K562 (cell line): ENCODE measurements at regions not wholly inside any gene's neighbourhood (a gene's known extent, or its start where the extent isn't known, plus 50 kb on each side); places are given as distances from the start of the nearest gene placed in this dataset.

Source experiments
- ATAC-seq: fragments of 200-7000 bp; cut with Tn5 transposase; 3 replicates; pipeline ENCODE4 v1.9.1; 2020; ENCODE audit warnings: moderate library complexity
- BruUV-seq: library from RNA; stranded (reverse); fragments of 400-500 nt; replicated peaks from 2 replicates; lab custom pipeline; 2021; lab: Mats Ljungman, UMichigan
- CTCF ChIA-PET: fragments of 300-600 bp; formaldehyde crosslinking; extraction: SDS; loops from one replicate; lab custom pipeline; 2021; ENCODE audit warnings: low intra/inter-chr PET ratio; lab: Yijun Ruan, JAX
- POLR2A ChIA-PET: fragments of 300-600, 350-650 bp; sonication (Branson Sonifier 250); formaldehyde crosslinking; extraction: SDS; loops from one replicate; lab custom pipeline; 2021; ENCODE audit warnings: antibody characterized with exemption, inconsistent platforms; lab: Yijun Ruan, JAX
- DNase-seq, 4 experiments: peaks; one replicate each; pipeline versions ENCODE4 v3.0.0 to v3.0.0-alpha.2; 2011 to 2018; ENCODE audit warnings: low spot score in 3 of 4, mixed read lengths in 3 of 4; ENCODE audit errors: extremely low read depth in 1 of 4
- FAIRE-seq: peaks from 2 replicates; lab custom pipeline; 2011; peaks lifted over from hg19 to GRCh38; lab: Jason Lieb, UNC
- H2AFZ ChIP-seq: 2 replicates; pipeline ENCODE4 v1.6.0; 2011; ENCODE audit warnings: low read depth, low read length, control low read depth, inconsistent platforms
- H3K27ac ChIP-seq: fragments of 200-600 bp; 3 replicates; pipeline ENCODE4 v1.8.0; 2011; ENCODE audit warnings: low read depth, mild to moderate bottlenecking, control low read depth, inconsistent platforms, low read length, moderate library complexity, mixed read lengths; ENCODE audit errors: extremely low read depth
- H3K27me3 ChIP-seq, 2 experiments: fragments of 300-600 bp in 1 of 2; 2 replicates in 1 of 2; 3 replicates in 1 of 2; pipeline versions ENCODE4 v1.6.0 to v1.8.0; 2011; ENCODE audit warnings: inconsistent platforms in 2 of 2, low read length in 2 of 2, mild to moderate bottlenecking in 1 of 2, mixed read lengths in 1 of 2, moderate library complexity in 1 of 2; ENCODE audit not compliant: control insufficient read depth in 2 of 2, insufficient read depth in 2 of 2
- H3K36me3 ChIP-seq: fragments of 300-600 bp; 3 replicates; pipeline ENCODE4 v1.8.0; 2011; ENCODE audit warnings: mild to moderate bottlenecking, low read length, inconsistent platforms; ENCODE audit not compliant: control insufficient read depth, insufficient read depth
- H3K4me1 ChIP-seq, 2 experiments: fragments of 200-600 bp in 1 of 2; replicated peaks in 1 of 2; 2 replicates in 1 of 2; 3 replicates in 1 of 2; pipeline versions ENCODE4 v1.5.1 to v1.8.0; 2011; ENCODE audit warnings: inconsistent platforms in 2 of 2, low read length in 2 of 2, mild to moderate bottlenecking in 1 of 2, mixed read lengths in 1 of 2, moderate library complexity in 1 of 2; ENCODE audit not compliant: control insufficient read depth in 2 of 2, insufficient read depth in 2 of 2
- H3K4me2 ChIP-seq: 2 replicates; pipeline ENCODE4 v1.6.1; 2011; ENCODE audit warnings: low read length, control low read depth, inconsistent platforms, mixed read lengths; ENCODE audit not compliant: insufficient read depth
- H3K4me3 ChIP-seq: fragments of 200-600 bp; sonication (generic), shearing (Covaris generic); 2 replicates; pipeline ENCODE4 v1.5.1; 2016; ENCODE audit warnings: control low read depth, inconsistent platforms
- H3K79me2 ChIP-seq: fragments of 200-600 bp; 3 replicates; pipeline ENCODE4 v1.8.0; 2011; ENCODE audit warnings: low read length, inconsistent platforms; ENCODE audit not compliant: control insufficient read depth, insufficient read depth
- H3K9ac ChIP-seq, 2 experiments: 2 replicates each; pipeline versions ENCODE4 v1.6.0 to v1.6.1; 2011; ENCODE audit warnings: low read depth in 2 of 2, low read length in 2 of 2, control low read depth in 1 of 2, inconsistent platforms in 1 of 2, mild to moderate bottlenecking in 1 of 2, mixed read lengths in 1 of 2; ENCODE audit not compliant: insufficient read depth in 1 of 2
- H3K9me1 ChIP-seq: one replicate; pipeline ENCODE4 v1.6.0; 2011; ENCODE audit warnings: inconsistent platforms, mild to moderate bottlenecking, low read length, moderate library complexity; ENCODE audit not compliant: control insufficient read depth, insufficient read depth
- H3K9me3 ChIP-seq: replicated peaks from 2 replicates; pipeline ENCODE4 v1.5.1; 2011; ENCODE audit warnings: low read depth, low read length, inconsistent platforms; ENCODE audit not compliant: control insufficient read depth, insufficient read depth
- H4K20me1 ChIP-seq: replicated peaks from 2 replicates; pipeline ENCODE4 v1.6.1; 2011; ENCODE audit warnings: low read length, inconsistent platforms, mixed read lengths; ENCODE audit not compliant: control insufficient read depth, insufficient read depth
- ATF7 ChIP-seq: fragments of 450-650 bp; IDR thresholded peaks from 2 replicates; pipeline ENCODE4 v1.7.1; 2014; ENCODE audit warnings: mild to moderate bottlenecking, moderate library complexity
- HCFC1 ChIP-seq: IDR thresholded peaks from 2 replicates; pipeline ENCODE4 v1.6.1; 2012; ENCODE audit warnings: low read depth, low read length, improper control_type of control experiment
- NFYB ChIP-seq: IDR thresholded peaks from 2 replicates; pipeline ENCODE4 v1.6.1; 2011; ENCODE audit warnings: mild to moderate bottlenecking, moderate library complexity; ENCODE audit not compliant: insufficient read length; ENCODE audit errors: extremely low read depth
- NRF1 ChIP-seq, 2 experiments: fragments of 450-650 bp; IDR thresholded peaks in 1 of 2; conservative IDR thresholded peaks in 1 of 2; 2 replicates each; pipeline ENCODE4 v1.6.1; 2014; ENCODE audit warnings: mild to moderate bottlenecking in 2 of 2
- PRDM10 ChIP-seq: fragments of 450-650 bp; IDR thresholded peaks from 2 replicates; pipeline ENCODE4 v1.6.1; 2018; ENCODE audit not compliant: partially characterized antibody
- RAD51 ChIP-seq: fragments of 450-650 bp; IDR thresholded peaks from 2 replicates; pipeline ENCODE4 v1.7.1; 2016; ENCODE audit warnings: low read depth, mild to moderate bottlenecking, borderline replicate concordance
- SIX5 ChIP-seq, 2 experiments: IDR thresholded peaks; 2 replicates each; pipeline ENCODE4 v1.6.1; 2011; ENCODE audit warnings: low read length in 2 of 2, borderline replicate concordance in 1 of 2, low read depth in 1 of 2, mild to moderate bottlenecking in 1 of 2, moderate library complexity in 1 of 2; ENCODE audit not compliant: insufficient read depth in 1 of 2
- ZNF143 ChIP-seq: sonication (generic); formaldehyde crosslinking; IDR thresholded peaks from 2 replicates; pipeline ENCODE4 v1.9.0; 2022; ENCODE audit warnings: mild to moderate bottlenecking, missing genetic modification reagents
- WGBS: fragments of 100-300 bp; shearing (Covaris generic); methylation state at CpG from one replicate; pipeline ENCODE4 v1.1.6; 2016; ENCODE audit warnings: low coverage, mixed read lengths; ENCODE audit not compliant: insufficient coverage; ENCODE audit errors: missing lambda C conversion rate; 5-methylcytosine and 5-hydroxymethylcytosine counted together
- in situ Hi-C: fragments of 300-500 bp; cut with MboI; formaldehyde crosslinking; loops from 4 replicates; pipeline ENCODE4 v1.15.0; 2018; ENCODE audit warnings: inconsistent platforms, mixed read lengths
- intact Hi-C: fragments of 100-400 bp; cut with micrococcal nuclease; formaldehyde crosslinking; loops from 2 replicates; pipeline ENCODE4 v1.14.2; 2022
- TF ChIP-seq, protein P1 (sequence below): sonication (generic); formaldehyde crosslinking; IDR thresholded peaks from 2 replicates; pipeline ENCODE4 v1.5.0; 2020; ENCODE audit warnings: missing genetic modification reagents
- TF ChIP-seq, protein P2 (sequence below): sonication (generic); formaldehyde crosslinking; IDR thresholded peaks from 2 replicates; pipeline ENCODE4 v1.9.0; 2022; ENCODE audit warnings: mild to moderate bottlenecking, missing genetic modification reagents

GRCh38 chr7:98467570-98468312 is 66.9 kb upstream of the BAIAP2L1 start:
- peaks cover 7 to 18% of the 10 kb centered on the region in 2 experiments; a peak in 2 of 5 replicates for H3K27me3 ChIP-seq
- in situ Hi-C loops (no loop called here), intact Hi-C loops (no loop called here)
- no peaks in the 10 kb centered on the region for H3K79me2 ChIP-seq
- no TSS peak for BruUV-seq
- no peaks in the 10 kb centered on the region for H3K9me1 ChIP-seq
- H3K9ac ChIP-seq, result no peak overlapping the region
- no peaks in the 10 kb centered on the region for H3K9me3 ChIP-seq
- no peak for FAIRE-seq
- H4K20me1 ChIP-seq, result no peaks in the 10 kb centered on the region
- TF ChIP-seq HCFC1 (peak; percentile 41; the same call in 1 of the 2 replicates), ZNF143 (CRISPR knock-in tag) (0 out of 2 replicates have a peak, but pooled peaks have one; percentile 22), RAD51 (peak; percentile 46), SIX5 (IDR thresholded peaks at IDR 0.05; ENCODE audit: borderline replicate concordance in 1 of 2, insufficient read depth in 1 of 2, low read depth in 1 of 2, low read length in 2 of 2) (no peak), ATF7 (0 out of 2 replicates have a peak, but pooled peaks have one; percentile 15), NRF1 (conservative IDR thresholded peaks at IDR 0.05 in 1 of 2, IDR thresholded peaks at IDR 0.05 in 1 of 2) (no peak), PRDM10 (peak; percentile 26), NFYB (peak; percentile 76)
- TF ChIP-seq, protein P1, sequence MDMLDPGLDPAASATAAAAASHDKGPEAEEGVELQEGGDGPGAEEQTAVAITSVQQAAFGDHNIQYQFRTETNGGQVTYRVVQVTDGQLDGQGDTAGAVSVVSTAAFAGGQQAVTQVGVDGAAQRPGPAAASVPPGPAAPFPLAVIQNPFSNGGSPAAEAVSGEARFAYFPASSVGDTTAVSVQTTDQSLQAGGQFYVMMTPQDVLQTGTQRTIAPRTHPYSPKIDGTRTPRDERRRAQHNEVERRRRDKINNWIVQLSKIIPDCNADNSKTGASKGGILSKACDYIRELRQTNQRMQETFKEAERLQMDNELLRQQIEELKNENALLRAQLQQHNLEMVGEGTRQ (CRISPR knock-in tag), result peak; percentile 75
- TF ChIP-seq, protein P2, sequence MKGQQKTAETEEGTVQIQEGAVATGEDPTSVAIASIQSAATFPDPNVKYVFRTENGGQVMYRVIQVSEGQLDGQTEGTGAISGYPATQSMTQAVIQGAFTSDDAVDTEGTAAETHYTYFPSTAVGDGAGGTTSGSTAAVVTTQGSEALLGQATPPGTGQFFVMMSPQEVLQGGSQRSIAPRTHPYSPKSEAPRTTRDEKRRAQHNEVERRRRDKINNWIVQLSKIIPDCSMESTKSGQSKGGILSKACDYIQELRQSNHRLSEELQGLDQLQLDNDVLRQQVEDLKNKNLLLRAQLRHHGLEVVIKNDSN (CRISPR knock-in tag), result peak; percentile 73
- TF ChIP-seq, all 486 proteins: peak for 8
- Histone ChIP-seq H3K4me3 (no peak overlapping the region), H3K4me2 (no peak overlapping the region), H3K4me1 (peaks cover 0 to 11% of the 10 kb centered on the region in 2 experiments; a peak in 2 of 5 replicates), H3K27ac (no peak overlapping the region), H2AFZ (no peak overlapping the region), H3K36me3 (no peaks in the 10 kb centered on the region)
- ATAC-seq, result peak; percentile 64
- CTCF ChIA-PET, result no interaction called here
- POLR2A ChIA-PET, result no interaction called here
- 7% methylated on average over 8 of the region's 8 CpGs for WGBS
- peak in 1 of 4 experiments; percentile 26 for DNase-seq
